GM19463 (cell line): ENCODE measurements at regions not wholly inside any gene's neighbourhood (a gene's known extent, or its start where the extent isn't known, plus 50 kb on each side); places are given as distances from the start of the nearest gene placed in this dataset.

Experiments used
- ATAC-seq: cut with Tn5 transposase; IDR thresholded peaks from one replicate; pipeline ENCODE4 v1.9.1; 2021; ENCODE audit warnings: mild to moderate bottlenecking, moderate library complexity; ENCODE audit not compliant: unreplicated experiment

DNA sequence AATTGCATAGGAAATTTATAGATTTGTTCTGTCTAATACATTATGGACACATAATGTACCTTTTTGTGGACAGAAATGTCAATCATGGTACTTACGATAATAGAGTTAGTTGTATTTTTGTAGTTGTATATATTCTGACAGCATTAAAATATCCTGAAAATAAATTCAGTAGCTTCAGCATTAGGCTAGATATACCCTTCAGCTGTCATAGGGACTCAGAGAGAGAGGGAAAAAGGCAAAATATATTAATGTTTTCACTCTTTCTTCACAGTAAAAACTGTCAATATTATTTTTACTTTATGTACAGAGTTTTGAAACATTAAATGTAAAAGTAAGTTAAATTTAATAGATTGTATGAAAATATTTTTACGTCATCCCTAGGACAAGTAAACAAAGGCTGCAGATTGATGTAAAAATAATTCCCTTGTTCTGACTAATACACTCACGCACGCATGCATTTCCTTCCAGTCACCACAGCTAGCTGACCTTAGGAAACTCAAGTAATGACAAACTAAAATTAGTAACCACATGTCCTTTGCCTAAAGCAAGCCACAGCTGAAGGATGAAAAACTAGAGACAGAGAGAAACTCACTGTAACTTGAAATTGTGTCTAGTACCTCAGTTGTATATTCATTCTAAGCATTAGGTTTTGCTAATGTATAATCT lies 104.7 kb upstream of the CARD18 start:
- ATAC-seq = no peak

GRCh38 chr11:105241136-105241535 lies 101.6 kb upstream of the CARD18 start:
- no peak for ATAC-seq

DNA sequence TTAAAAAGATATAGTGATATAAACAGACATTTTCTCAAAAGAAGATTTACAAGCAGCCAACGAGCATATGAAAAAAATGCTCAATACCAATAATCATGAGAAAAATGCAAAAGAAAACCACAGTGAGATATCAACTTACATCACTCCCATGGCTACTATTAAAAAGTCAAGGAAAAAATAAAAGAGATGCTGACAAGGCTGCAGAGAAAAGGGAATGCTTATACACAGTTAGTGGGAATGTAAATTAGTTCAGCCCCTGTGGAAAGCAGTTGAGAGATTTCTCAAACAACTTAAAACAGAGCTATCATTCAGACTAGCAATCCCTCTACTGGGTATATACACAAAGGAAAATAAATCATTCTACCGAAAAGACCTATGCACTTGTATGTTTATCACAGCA lies 97.1 kb upstream of the CARD18 start:
- no peak for ATAC-seq

DNA sequence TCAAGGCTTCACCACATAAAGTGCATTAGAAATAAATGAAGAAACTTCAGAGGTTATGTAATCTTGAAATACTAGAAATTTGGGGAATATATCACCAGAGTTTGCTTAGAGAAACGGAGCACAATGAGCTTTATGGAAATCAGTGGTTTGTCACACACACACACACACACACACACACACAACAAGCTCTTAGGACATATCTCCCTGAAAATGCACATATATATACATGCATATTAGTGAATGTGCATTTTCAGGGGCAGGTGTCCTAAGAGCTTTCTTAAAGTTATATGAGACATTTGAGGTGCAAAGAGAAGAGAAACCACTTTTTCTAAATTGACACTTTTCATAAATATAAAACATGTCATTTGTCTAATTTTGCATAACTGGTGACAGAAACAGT lies 93.7 kb upstream of the CARD18 start:
- no peak for ATAC-seq

- no peak for ATAC-seq
Observed at GRCh38 chr11:105232021-105232420, 92.5 kb upstream of the CARD18 start.

- no peak for ATAC-seq
Observed at GRCh38 chr11:105230586-105230985, 91.0 kb upstream of the CARD18 start.

GRCh38 chr11:105229761-105230160 lies 90.2 kb upstream of the CARD18 start:
- ATAC-seq = no peak

GRCh38 chr11:105229257-105229656 lies 89.7 kb upstream of the CARD18 start:
- ATAC-seq = no peak

DNA sequence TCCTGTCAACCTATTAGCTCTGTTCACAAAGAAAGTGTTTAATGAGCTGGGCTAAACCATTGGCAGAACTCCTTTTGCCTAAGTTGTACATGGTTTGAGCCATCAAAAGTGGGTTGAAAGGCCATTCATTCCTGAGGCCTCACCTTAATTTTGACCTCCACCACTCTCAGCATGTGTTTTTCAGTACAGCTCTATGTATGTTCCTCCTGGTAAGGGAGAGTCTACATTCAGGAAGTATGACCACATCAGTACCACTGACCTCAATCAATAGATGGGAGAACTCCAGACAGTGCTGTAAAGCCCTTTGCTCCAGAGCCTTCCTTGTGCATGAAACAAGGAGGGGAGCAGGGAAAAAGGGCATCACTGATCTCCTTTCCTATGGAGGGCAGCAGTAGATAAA lies 87.8 kb upstream of the CARD18 start:
- ATAC-seq = no peak

- ATAC-seq = no peak
Observed at GRCh38 chr11:105226766-105227165, 87.2 kb upstream of the CARD18 start.

GRCh38 chr11:105226091-105226490 lies 86.5 kb upstream of the CARD18 start:
- ATAC-seq = no peak

DNA sequence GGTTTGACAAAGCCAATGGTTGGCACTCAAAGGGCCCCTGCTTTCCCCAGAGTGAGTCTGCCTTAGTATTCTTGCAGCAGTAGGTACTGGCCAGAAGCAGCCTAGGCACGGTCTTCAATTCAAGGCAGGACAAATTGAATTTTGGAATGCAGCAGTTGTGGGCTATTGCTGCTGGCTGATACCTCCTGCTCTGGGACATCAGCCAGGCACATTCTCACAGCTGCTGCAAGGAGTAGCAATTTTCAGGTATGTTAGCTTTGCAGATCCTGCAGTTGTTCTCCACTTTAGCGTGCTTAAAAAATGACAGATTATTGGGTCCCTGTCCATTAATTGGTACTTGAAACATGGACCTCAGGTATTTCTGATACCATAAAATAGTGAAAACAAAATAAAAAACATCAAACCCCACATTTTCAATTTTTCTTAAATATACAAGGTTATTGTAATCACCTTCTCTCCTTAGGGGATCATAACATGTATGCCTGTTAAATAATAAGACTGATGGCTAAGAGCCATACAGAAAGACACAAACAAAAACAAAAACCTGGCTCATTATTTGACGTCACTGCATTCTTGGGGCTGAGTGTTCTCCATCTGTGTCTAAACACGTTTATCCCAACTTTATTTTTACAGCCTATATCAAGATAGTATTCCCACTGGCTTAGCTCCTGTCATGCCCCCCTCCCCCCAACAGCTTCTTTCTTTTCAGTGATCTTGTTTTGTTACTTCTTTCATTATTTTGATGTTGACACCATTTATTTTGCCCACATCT lies 85.1 kb upstream of the CARD18 start:
- no peak for ATAC-seq

- no peak for ATAC-seq
Observed at GRCh38 chr11:105220121-105220520, 80.6 kb upstream of the CARD18 start.

GRCh38 chr11:105219670-105220069 lies 80.1 kb upstream of the CARD18 start:
- ATAC-seq = no peak

DNA sequence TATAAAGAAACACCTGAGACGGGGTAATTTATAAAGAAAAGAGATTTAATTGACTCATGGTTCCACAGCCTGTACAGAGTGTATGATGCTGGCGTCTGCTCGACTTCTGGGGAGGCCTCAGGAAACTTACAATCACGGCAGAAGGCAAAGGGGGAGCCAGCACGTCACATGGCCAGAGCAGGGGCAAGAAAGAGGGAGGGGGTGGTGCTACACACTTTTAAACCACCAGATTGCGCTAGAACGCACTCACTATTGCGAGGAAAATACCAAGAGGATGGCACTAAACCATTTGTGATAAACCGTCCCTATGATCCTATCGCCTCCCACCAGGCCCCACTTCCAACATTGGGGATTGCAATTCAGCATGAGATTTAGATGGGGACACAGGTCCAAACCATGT lies 79.7 kb upstream of the CARD18 start:
- ATAC-seq = no peak

DNA sequence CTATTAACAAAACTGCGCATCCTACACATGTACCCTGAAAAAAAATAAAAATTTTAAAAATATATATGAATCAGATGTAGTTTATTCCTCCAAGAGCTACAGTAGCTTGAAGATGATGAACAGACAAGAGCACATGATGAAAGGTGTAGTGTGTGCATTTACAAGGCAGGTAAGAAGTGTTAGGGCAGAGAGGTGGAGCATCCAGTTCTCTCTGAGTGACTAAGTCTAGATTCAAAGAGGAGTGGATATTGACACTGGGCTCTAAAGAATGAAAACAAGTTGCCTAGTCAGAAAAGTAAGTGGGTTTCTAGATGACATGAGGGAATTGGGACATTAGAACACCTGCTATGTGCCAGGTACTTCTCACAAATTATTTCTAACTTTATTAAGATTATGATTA lies 76.0 kb upstream of the CARD18 start:
- ATAC-seq = no peak

- ATAC-seq = no peak
Observed at GRCh38 chr11:105211806-105212554, 72.4 kb upstream of the CARD18 start.

- no peak for ATAC-seq
Observed at GRCh38 chr11:105208019-105208418, 68.5 kb upstream of the CARD18 start.

DNA sequence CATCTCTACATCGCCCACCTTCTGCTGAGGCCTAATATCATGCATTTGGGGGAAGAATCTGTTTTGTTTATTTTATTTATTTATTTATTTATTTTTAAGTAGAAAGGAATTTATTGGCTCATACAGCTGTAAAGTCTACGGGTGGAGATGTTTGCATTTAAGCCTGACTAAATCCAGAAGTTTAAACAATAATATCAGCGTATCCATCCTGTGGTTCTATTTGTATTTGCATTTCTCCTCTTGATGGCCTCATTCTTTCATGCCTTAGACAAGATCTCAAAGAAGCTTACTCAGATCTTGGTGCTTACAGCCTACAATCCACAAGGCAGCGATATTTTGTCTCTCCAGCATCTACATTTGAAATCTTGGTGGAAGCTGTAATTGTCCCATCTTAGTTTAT lies 67.1 kb upstream of the CARD18 start:
- ATAC-seq = no peak

DNA sequence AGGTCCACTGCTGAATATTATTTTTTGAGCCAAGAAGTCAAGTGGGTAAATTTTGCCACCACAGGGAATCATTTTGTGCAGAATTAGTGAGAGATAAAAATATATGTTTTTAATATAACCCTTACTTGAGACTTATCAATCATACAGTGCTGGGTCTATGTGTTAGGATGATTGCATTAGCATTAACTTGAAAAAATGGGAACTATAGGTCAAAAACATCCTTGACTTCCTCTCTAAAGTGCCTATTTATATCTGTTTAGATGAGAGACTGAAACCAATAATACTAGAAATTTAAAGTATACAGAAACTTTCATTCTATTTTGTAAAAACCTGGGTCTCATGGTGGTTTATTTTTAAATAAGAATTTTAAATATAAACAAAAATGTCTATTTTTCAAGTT lies 65.1 kb upstream of the CARD18 start:
- ATAC-seq = no peak

DNA sequence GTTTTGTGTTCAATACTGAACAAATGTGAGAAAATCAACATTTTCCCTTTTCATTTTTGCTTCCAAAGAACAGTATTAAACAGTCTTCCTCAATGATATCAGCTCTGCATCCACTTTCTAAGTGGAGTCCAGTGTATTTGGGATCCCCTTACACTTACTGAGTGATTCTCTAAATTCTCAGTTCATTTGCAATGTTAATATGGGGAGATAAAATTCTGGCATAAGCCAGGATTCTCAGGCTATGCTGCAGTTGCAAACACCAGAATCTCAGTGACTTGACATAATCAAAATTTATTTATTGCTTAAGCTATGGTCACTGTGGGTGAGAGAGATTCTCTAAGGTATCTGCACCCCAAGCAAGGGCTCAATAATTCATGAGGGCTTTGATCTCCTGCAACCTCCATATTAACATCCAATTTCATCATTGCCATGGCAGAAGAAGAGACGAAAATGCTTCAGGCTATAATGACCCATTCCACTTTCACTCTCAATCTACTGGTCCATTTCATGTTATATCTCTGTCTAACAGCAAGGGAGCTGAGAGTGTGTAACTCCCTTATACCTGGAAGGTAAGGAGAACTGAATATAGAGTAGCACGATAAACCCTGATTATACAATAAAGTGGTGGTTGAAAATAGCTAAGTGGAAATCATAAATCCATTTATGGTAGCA lies 64.1 kb upstream of the CARD18 start:
- ATAC-seq = no peak
